ENCODE measurements at regions not wholly inside any gene's neighbourhood (a gene's known extent, or its start where the extent isn't known, plus 50 kb on each side); places are given as distances from the start of the nearest gene placed in this dataset.

DNA sequence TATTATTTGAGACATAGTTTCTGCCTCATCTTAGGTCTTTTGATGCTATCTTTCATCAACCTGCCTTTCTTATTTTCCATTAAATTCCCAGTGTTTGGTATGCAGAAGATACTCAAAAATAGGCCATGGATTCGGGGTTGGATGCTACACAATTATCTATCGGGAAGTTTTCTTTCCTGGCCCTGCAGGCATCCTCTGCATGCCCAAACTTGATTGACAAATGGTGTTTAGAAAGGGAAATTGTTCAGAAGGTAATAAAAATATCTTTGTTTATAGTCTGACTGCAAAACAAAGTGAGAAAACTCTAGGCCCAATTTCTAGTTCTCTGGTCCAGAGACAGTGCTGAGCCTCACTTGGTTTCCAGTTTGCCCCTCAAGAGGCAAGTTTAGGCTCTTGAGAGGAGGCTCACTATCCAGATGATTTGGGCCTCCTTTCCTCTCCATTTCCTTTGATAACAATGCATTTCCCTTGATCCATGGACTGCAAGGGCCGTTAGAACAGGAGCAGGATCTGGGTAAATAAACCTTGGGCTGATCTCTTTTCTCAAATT is 157.1 kb upstream of the DPH6 start:
- TF ChIP-seq, protein P1, sequence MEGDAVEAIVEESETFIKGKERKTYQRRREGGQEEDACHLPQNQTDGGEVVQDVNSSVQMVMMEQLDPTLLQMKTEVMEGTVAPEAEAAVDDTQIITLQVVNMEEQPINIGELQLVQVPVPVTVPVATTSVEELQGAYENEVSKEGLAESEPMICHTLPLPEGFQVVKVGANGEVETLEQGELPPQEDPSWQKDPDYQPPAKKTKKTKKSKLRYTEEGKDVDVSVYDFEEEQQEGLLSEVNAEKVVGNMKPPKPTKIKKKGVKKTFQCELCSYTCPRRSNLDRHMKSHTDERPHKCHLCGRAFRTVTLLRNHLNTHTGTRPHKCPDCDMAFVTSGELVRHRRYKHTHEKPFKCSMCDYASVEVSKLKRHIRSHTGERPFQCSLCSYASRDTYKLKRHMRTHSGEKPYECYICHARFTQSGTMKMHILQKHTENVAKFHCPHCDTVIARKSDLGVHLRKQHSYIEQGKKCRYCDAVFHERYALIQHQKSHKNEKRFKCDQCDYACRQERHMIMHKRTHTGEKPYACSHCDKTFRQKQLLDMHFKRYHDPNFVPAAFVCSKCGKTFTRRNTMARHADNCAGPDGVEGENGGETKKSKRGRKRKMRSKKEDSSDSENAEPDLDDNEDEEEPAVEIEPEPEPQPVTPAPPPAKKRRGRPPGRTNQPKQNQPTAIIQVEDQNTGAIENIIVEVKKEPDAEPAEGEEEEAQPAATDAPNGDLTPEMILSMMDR (IDR thresholded peaks at IDR 0.05) = no peak
- TF ChIP-seq REST (IDR thresholded peaks at IDR 0.05; ENCODE audit: insufficient read depth in 1 of 2, low read depth in 2 of 2, low read length in 1 of 2) (no peak), TCF7L2 (IDR thresholded peaks at IDR 0.05; ENCODE audit: low read depth, low read length) (no peak), POLR2AphosphoS5 (IDR thresholded peaks at IDR 0.05; ENCODE audit: low read depth, low read length) (no peak), SIN3A (IDR thresholded peaks at IDR 0.05; ENCODE audit: borderline replicate concordance, insufficient read depth, low read depth, low read length) (no peak)

Measured in Panc1 (cell line).